Testis (tissue), 2 donors: ENCODE measurements at regions not wholly inside any gene's neighbourhood (a gene's known extent, or its start where the extent isn't known, plus 50 kb on each side); places are given as distances from the start of the nearest gene placed in this dataset.

Source experiments
- DNase-seq: peaks from one replicate; pipeline ENCODE4 v3.0.0-alpha.2; 2019
- H3K27ac ChIP-seq, 2 donors: fragments of 200-600 bp; sonication (generic); one replicate each; pipeline ENCODE4 v1.5.1; 2019
- H3K27me3 ChIP-seq: fragments of 200-600 bp; sonication (generic); one replicate; pipeline ENCODE4 v1.5.1; 2019
- H3K36me3 ChIP-seq: fragments of 200-600 bp; sonication (generic); one replicate; pipeline ENCODE4 v1.5.1; 2017; ENCODE audit warnings: low read depth; ENCODE audit errors: missing control alignments
- H3K4me1 ChIP-seq: fragments of 200-600 bp; sonication (generic); one replicate; pipeline ENCODE4 v1.5.1; 2019
- H3K4me3 ChIP-seq, 2 donors: fragments of 200-600 bp; sonication (generic); one replicate each; pipeline ENCODE4 v1.5.1; 2017 to 2019
- H3K9me3 ChIP-seq: fragments of 200-600 bp; sonication (generic); one replicate; pipeline ENCODE4 v1.5.1; 2017
- POLR2A ChIP-seq: fragments of 450-650 bp; IDR thresholded peaks from one replicate; pipeline ENCODE4 v1.6.1; 2017; ENCODE audit warnings: antibody characterized with exemption, mild to moderate bottlenecking, moderate library complexity
- WGBS, 2 donors: methylation state at CpG; one replicate each; pipeline ENCODE4 v1.1.5; 2018; 5-methylcytosine and 5-hydroxymethylcytosine counted together
- intact Hi-C: fragments of 100-400 bp; cut with DNase I; formaldehyde crosslinking; loops from one replicate; pipeline ENCODE4 v1.15.1; 2023; ENCODE audit warnings: low total_unique reads
- TF ChIP-seq, protein P1 (sequence below), 3 experiments: fragments of 450-650 bp in 2 of 3; fragments of 200-600 bp in 1 of 3; sonication (generic) in 1 of 3; IDR thresholded peaks; one replicate each; pipeline ENCODE4 v1.5.1; 2016 to 2019; ENCODE audit warnings: antibody characterized with exemption in 3 of 3, mild to moderate bottlenecking in 2 of 3, moderate library complexity in 1 of 3

DNA sequence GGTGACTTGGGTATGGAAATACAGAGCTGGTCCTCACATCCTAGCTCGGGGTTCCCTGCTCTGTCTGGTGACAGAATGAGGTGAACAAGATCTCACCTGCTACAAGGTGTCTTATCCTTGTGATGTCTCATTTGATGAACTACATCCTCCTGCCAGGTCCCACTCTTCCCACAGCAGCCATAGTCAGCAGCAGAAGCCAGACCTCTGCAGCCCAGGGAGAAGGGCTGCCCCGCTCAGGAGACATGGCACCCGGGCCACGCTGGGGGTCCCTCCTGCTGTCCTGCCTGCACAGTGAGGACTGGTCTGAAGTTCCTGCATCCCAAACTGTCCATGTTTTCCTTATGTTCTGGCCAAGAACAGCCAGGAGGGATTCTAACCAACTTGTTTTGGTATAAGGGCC is 414.1 kb downstream of the CTTN start:
- no peak overlapping the region for H3K4me3 ChIP-seq
- no peaks in the 10 kb centered on the region for H3K4me1 ChIP-seq
- H3K9me3 ChIP-seq = no peaks in the 10 kb centered on the region
- TF ChIP-seq POLR2A = no peak
- TF ChIP-seq, protein P1, sequence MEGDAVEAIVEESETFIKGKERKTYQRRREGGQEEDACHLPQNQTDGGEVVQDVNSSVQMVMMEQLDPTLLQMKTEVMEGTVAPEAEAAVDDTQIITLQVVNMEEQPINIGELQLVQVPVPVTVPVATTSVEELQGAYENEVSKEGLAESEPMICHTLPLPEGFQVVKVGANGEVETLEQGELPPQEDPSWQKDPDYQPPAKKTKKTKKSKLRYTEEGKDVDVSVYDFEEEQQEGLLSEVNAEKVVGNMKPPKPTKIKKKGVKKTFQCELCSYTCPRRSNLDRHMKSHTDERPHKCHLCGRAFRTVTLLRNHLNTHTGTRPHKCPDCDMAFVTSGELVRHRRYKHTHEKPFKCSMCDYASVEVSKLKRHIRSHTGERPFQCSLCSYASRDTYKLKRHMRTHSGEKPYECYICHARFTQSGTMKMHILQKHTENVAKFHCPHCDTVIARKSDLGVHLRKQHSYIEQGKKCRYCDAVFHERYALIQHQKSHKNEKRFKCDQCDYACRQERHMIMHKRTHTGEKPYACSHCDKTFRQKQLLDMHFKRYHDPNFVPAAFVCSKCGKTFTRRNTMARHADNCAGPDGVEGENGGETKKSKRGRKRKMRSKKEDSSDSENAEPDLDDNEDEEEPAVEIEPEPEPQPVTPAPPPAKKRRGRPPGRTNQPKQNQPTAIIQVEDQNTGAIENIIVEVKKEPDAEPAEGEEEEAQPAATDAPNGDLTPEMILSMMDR (IDR thresholded peaks at IDR 0.05) = no peak
- no peak overlapping the region for H3K27ac ChIP-seq
- intact Hi-C loops = no loop called here
- no peaks in the 10 kb centered on the region for H3K36me3 ChIP-seq
- WGBS, 2 donors = 87 to 96% methylated on average over 4 of the region's 4 CpGs
- DNase-seq = no peak
- H3K27me3 ChIP-seq = no peaks in the 10 kb centered on the region

DNA sequence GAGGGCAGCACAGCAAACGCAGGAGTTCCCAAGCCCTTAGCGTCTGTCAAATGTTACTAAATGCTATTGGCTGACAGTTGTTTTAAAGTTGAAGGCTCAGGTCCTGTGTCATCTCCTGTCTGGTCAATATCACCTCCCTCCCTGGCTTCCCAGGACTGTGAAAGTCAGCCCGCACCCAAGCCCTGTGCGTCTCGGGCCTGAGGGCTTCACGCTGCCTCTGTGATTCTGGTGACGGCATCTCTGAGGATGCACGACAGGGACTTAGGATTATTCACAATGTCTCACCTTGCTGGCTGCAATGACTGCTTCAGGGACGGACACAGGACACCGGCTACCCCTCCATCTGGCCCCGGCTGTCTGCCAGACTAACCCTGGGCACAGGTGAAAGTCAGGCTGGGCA is 415.3 kb downstream of the CTTN start:
- no peak for TF ChIP-seq POLR2A
- TF ChIP-seq, protein P1 (IDR thresholded peaks at IDR 0.05) = no peak
- H3K27me3 ChIP-seq = no peaks in the 10 kb centered on the region
- no peak overlapping the region for H3K4me3 ChIP-seq
- no peaks in the 10 kb centered on the region for H3K9me3 ChIP-seq
- H3K4me1 ChIP-seq = no peaks in the 10 kb centered on the region
- 88 to 95% methylated on average over 11 of the region's 11 CpGs for WGBS, 2 donors
- intact Hi-C loops = no loop called here
- no peaks in the 10 kb centered on the region for H3K36me3 ChIP-seq
- no peak overlapping the region for H3K27ac ChIP-seq
- no peak for DNase-seq

DNA sequence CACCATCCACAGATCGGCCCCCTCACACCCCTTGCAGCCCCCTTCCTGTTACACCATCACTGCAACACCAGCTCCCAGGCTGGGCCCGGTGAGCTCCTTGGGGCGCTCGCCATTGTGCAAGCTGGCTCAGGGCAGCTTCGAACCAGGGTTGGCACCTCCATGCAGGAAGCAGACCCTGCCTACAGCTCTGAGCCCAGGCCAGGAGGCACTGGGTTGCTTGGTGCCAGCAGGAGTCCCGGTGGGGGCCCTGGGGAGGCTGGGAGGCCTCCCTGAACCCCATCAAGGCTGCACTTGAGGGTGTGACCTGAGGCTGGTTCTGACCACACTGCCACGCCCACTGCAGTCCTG is 417.1 kb downstream of the CTTN start:
- WGBS, 2 donors = 90 to 100% methylated on average over 1 to 7 of the region's 7 CpGs
- intact Hi-C loops = no loop called here

DNA sequence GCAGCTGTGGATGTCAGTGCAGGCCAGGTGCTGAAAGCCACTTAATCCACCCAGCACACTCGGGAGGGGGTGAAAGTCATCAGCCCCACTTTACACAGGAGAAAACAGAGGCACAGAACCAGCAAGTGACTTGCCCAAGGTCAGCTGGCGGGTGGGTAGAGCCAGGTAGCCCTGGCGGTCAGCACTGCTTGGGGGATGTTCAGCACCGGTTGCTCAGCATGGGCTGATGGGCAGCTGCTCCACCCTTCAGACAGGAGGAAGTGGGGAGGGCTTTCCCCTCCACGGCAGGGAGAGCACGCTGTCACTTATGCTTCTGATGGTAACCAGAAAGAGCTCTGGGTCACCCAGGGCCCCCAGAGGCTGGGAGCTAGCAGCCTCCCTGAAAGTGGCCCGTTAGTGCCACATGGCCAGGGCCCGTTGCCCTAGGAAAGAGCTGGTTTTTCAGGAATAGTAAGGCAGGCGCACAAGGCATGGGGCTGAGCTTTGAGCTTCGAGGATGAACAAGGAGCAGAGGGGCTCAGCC is 417.9 kb downstream of the CTTN start:
- no peaks in the 10 kb centered on the region for H3K4me1 ChIP-seq
- H3K9me3 ChIP-seq = no peaks in the 10 kb centered on the region
- no peak for DNase-seq
- H3K27me3 ChIP-seq = no peaks in the 10 kb centered on the region
- no peak for TF ChIP-seq POLR2A
- TF ChIP-seq, protein P1 (IDR thresholded peaks at IDR 0.05) = no peak
- H3K27ac ChIP-seq = no peak overlapping the region
- H3K36me3 ChIP-seq = no peaks in the 10 kb centered on the region
- WGBS, 2 donors = 90 to 91% methylated on average over 5 to 10 of the region's 10 CpGs
- H3K4me3 ChIP-seq = no peak overlapping the region
- intact Hi-C loops = no loop called here

More for the DNA sequence above, 417.1 kb downstream of the CTTN start:
- no peaks in the 10 kb centered on the region for H3K27me3 ChIP-seq
- H3K4me3 ChIP-seq = no peak overlapping the region
- H3K27ac ChIP-seq = no peak overlapping the region
- no peak for DNase-seq
- H3K9me3 ChIP-seq = no peaks in the 10 kb centered on the region
- TF ChIP-seq, protein P1 (IDR thresholded peaks at IDR 0.05) = no peak
- no peak for TF ChIP-seq POLR2A
- no peaks in the 10 kb centered on the region for H3K36me3 ChIP-seq
- no peaks in the 10 kb centered on the region for H3K4me1 ChIP-seq

DNA sequence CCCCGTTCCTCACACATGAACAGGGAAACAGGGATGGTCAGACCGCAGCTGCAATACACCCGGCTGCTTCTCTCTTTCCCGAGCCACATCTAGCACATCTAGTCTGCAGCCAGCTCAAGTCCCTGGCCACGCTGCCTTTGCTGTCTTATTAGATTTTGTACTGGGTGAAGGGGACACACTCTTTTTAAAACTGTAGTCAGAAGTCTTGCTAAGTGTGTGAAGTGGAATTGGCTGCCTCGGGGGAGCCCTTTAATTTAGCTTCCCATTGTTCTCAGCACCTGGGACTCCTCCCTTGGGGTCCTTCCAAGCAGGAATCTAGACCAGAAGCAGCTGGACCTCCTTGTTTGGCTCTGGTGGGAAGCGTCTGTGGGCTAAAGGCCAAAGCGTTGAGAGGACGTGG is 420.0 kb downstream of the CTTN start:
- H3K36me3 ChIP-seq = no peaks in the 10 kb centered on the region
- no peak for TF ChIP-seq POLR2A
- no peaks in the 10 kb centered on the region for H3K27me3 ChIP-seq
- H3K9me3 ChIP-seq = no peaks in the 10 kb centered on the region
- WGBS, 2 donors = 62 to 73% methylated on average over 8 to 9 of the region's 9 CpGs
- no peaks in the 10 kb centered on the region for H3K4me1 ChIP-seq
- intact Hi-C loops = no loop called here
- no peak for DNase-seq
- no peak overlapping the region for H3K27ac ChIP-seq
- H3K4me3 ChIP-seq = no peak overlapping the region
